Stimulated activated CD4-positive, alpha-beta T cell treated with anti-CD3 and anti-CD28 coated beads, Interleukin-1b, Interleukin-23, amount 100 ng/mL, for 48 hours (primary cell): ENCODE measurements at regions not wholly inside any gene's neighbourhood (a gene's known extent, or its start where the extent isn't known, plus 50 kb on each side); places are given as distances from the start of the nearest gene placed in this dataset.
A peak's percentile ranks its signal among the peaks of the same experiment; 100 is the strongest.

Experiments used
- DNase-seq: peaks from one replicate; pipeline ENCODE4 v3.0.0-alpha.2; 2020

- no peak for DNase-seq
These were observed 86.2 kb upstream of the SPATS2L start for GRCh38 chr2:200220251-200220650.

- DNase-seq, result no peak
These were observed 85.2 kb upstream of the SPATS2L start for GRCh38 chr2:200221055-200221955.

- DNase-seq, result no peak
These were observed 83.7 kb upstream of the SPATS2L start for GRCh38 chr2:200222791-200223190.

- DNase-seq, result no peak
These were observed 83.2 kb upstream of the SPATS2L start for GRCh38 chr2:200223205-200223784.

- DNase-seq, result no peak
These were observed 80.5 kb upstream of the SPATS2L start for GRCh38 chr2:200225951-200226350.

GRCh38 chr2:200226451-200227426 is 79.8 kb upstream of the SPATS2L start:
- no peak for DNase-seq

GRCh38 chr2:200230716-200231115 is 75.8 kb upstream of the SPATS2L start:
- no peak for DNase-seq

- DNase-seq, result no peak
These were observed 71.0 kb upstream of the SPATS2L start for GRCh38 chr2:200235533-200235932.

- DNase-seq, result peak; percentile 3
These were observed 67.3 kb upstream of the SPATS2L start for GRCh38 chr2:200239216-200239615.

- DNase-seq, result no peak
These were observed 63.9 kb upstream of the SPATS2L start for GRCh38 chr2:200242570-200242969.

GRCh38 chr2:200243441-200243840 is 63.1 kb upstream of the SPATS2L start:
- no peak for DNase-seq

- no peak for DNase-seq
These were observed 62.4 kb upstream of the SPATS2L start for GRCh38 chr2:200244111-200244510.

GRCh38 chr2:200247494-200247893 is 59.0 kb upstream of the SPATS2L start:
- DNase-seq, result no peak

- no peak for DNase-seq
These were observed 54.0 kb upstream of the SPATS2L start for GRCh38 chr2:200252265-200253067.

- DNase-seq, result no peak
These were observed 52.9 kb upstream of the SPATS2L start for GRCh38 chr2:200253639-200254038.

- DNase-seq, result no peak
These were observed 51.7 kb upstream of the SPATS2L start for GRCh38 chr2:200254773-200255172.

GRCh38 chr2:200255549-200255948 is 50.9 kb upstream of the SPATS2L start:
- DNase-seq, result no peak
